Pancreas (tissue), 10 donors: ENCODE measurements at regions not wholly inside any gene's neighbourhood (a gene's known extent, or its start where the extent isn't known, plus 50 kb on each side); places are given as distances from the start of the nearest gene placed in this dataset.

Experiments
- ATAC-seq, 4 donors: fragments of 200-7000 bp; cut with Tn5 transposase; one replicate each; pipeline versions ENCODE4 v1.8.0 to v1.9.1; 2020; ENCODE audit warnings: mild to moderate bottlenecking in 4 of 4, moderate library complexity in 4 of 4
- DNase-seq, 6 donors: peaks; one replicate each; pipeline ENCODE4 v3.0.0-alpha.2; 2020
- FAIRE-seq: peaks from 2 replicates; lab custom pipeline; 2012; peaks lifted over from hg19 to GRCh38; lab: Jason Lieb, UNC
- H3K27ac ChIP-seq, 4 donors: fragments of 200-600 bp; sonication (generic); 1 replicate in 3 of 4; 2 replicates in 1 of 4; pipeline versions ENCODE4 v1.5.0 to v1.8.0; 2020
- H3K27me3 ChIP-seq, 4 donors: fragments of 200-600 bp; one replicate each; pipeline ENCODE4 v1.8.0; 2021
- H3K36me3 ChIP-seq, 3 donors: fragments of 200-600 bp; sonication (generic) in 1 of 3; one replicate each; pipeline versions ENCODE4 v1.5.0 to v1.8.0; 2020 to 2021
- H3K4me1 ChIP-seq, 3 donors: fragments of 200-600 bp; one replicate each; pipeline ENCODE4 v1.8.0; 2021
- H3K4me3 ChIP-seq, 4 donors: fragments of 200-600 bp; sonication (generic) in 2 of 4; one replicate each; pipeline versions ENCODE4 v1.5.0 to v1.8.0; 2020 to 2021
- H3K9me3 ChIP-seq, 4 donors: fragments of 200-600 bp; one replicate each; pipeline ENCODE4 v1.8.0; 2021
- CTCF ChIP-seq, 4 donors: fragments of 200-600 bp; sonication (generic) in 3 of 4; IDR thresholded peaks; one replicate each; pipeline versions ENCODE4 v1.5.0 to v1.8.0; 2021; ENCODE audit warnings: antibody characterized with exemption in 4 of 4
- WGBS, 2 donors: extraction: QIAGEN DNeasy Blood & Tissue Kit; methylation state at CpG; one replicate each; pipeline ENCODE4 v1.1.7; 2013; 5-methylcytosine and 5-hydroxymethylcytosine counted together
- intact Hi-C, 3 donors: fragments of 100-400 bp; cut with DNase I; formaldehyde crosslinking; loops; one replicate each; pipeline versions ENCODE4 v1.11.1 to v1.14.2; 2022
- donor health status: healthy with polysubstance abuse.
- donor health status: DM: no; HTN: no; CAD: no; lungs with moderate emphysema.
- donor health status: DM: no; HTN: no; CAD: no.
- donor health status: control.
- donor health status: control.
- donor health status: Bipolar disorder and iron deficiency.
- donor health status: DM: yes; HTN: yes; CAD: no.
- donor health status: DM: no; HTN: no; CAD: no.
- donor health status: DM: no; HTN: no; CAD: no.
- donor health status: DM: yes; HTN: yes; CAD: no.

GRCh38 chr11:36865846-36866245 lies 267.8 kb upstream of the RAG2 start:
- FAIRE-seq (no peak), DNase-seq (no peak), ATAC-seq (no peak)
- Histone ChIP-seq H3K9me3 (no peaks in the 10 kb centered on the region), H3K4me3 (no peak overlapping the region), H3K27me3 (no peaks in the 10 kb centered on the region), H3K4me1 (no peaks in the 10 kb centered on the region), H3K27ac (no peak overlapping the region), H3K36me3 (no peaks in the 10 kb centered on the region)
- intact Hi-C loops, result no loop called here
- 61 to 68% methylated on average over 1 of the region's 1 CpG for WGBS, 2 donors
- TF ChIP-seq CTCF (IDR thresholded peaks at IDR 0.05), result no peak

- Histone ChIP-seq H3K27ac (no peak overlapping the region), H3K4me1 (no peaks in the 10 kb centered on the region), H3K4me3 (no peak overlapping the region), H3K36me3 (no peaks in the 10 kb centered on the region), H3K9me3 (no peaks in the 10 kb centered on the region), H3K27me3 (no peaks in the 10 kb centered on the region)
- ATAC-seq, result no peak
- no peak for DNase-seq
- no peak for FAIRE-seq
- intact Hi-C loops, result no loop called here
- WGBS, 2 donors, result 39 to 45% methylated on average over 4 of the region's 4 CpGs
- no peak for TF ChIP-seq CTCF (IDR thresholded peaks at IDR 0.05)
Observed at GRCh38 chr11:36854875-36855274, 256.8 kb upstream of the RAG2 start.

- Histone ChIP-seq H3K27me3 (no peaks in the 10 kb centered on the region), H3K27ac (no peak overlapping the region), H3K4me3 (no peak overlapping the region), H3K9me3 (no peaks in the 10 kb centered on the region), H3K4me1 (no peaks in the 10 kb centered on the region), H3K36me3 (no peaks in the 10 kb centered on the region)
- DNase-seq, result no peak
- ATAC-seq, result no peak
- TF ChIP-seq CTCF (IDR thresholded peaks at IDR 0.05), result no peak
- intact Hi-C loops, result no loop called here
- FAIRE-seq, result no peak
- WGBS, 2 donors, result 48 to 49% methylated on average over 2 of the region's 2 CpGs
Observed at GRCh38 chr11:36848660-36849059, 250.6 kb upstream of the RAG2 start.

- H3K4me3 ChIP-seq, result no peak overlapping the region
- no peaks in the 10 kb centered on the region for H3K27me3 ChIP-seq
- H3K36me3 ChIP-seq, result no peaks in the 10 kb centered on the region
- DNase-seq (no peak), ATAC-seq (no peak), FAIRE-seq (no peak)
- intact Hi-C loops, result no loop called here
- no peaks in the 10 kb centered on the region for H3K9me3 ChIP-seq
- H3K27ac ChIP-seq, result no peak overlapping the region
- H3K4me1 ChIP-seq, result no peaks in the 10 kb centered on the region
- WGBS, 2 donors, result 55 to 71% methylated on average over 2 of the region's 2 CpGs
- TF ChIP-seq CTCF (IDR thresholded peaks at IDR 0.05), result no peak
Observed at GRCh38 chr11:36840378-36840777, 242.3 kb upstream of the RAG2 start.

GRCh38 chr11:36837831-36838437 lies 239.9 kb upstream of the RAG2 start:
- Histone ChIP-seq H3K36me3 (no peaks in the 10 kb centered on the region), H3K27me3 (no peaks in the 10 kb centered on the region), H3K9me3 (no peaks in the 10 kb centered on the region), H3K4me3 (no peak overlapping the region), H3K4me1 (no peaks in the 10 kb centered on the region), H3K27ac (no peak overlapping the region)
- no peak for ATAC-seq
- FAIRE-seq, result no peak
- WGBS, 2 donors, result 46 to 54% methylated on average over 1 of the region's 1 CpG
- DNase-seq, result no peak
- intact Hi-C loops, result no loop called here
- no peak for TF ChIP-seq CTCF (IDR thresholded peaks at IDR 0.05)
